Fibroblast of lung (primary cell): ENCODE measurements at regions not wholly inside any gene's neighbourhood (a gene's known extent, or its start where the extent isn't known, plus 50 kb on each side); places are given as distances from the start of the nearest gene placed in this dataset.

Source experiments
- DNase-seq, 2 donors: peaks; one replicate each; pipeline versions ENCODE4 v3.0.0 to v3.0.0-alpha.2; 2010; ENCODE audit warnings: low read depth in 2 of 2
- H2AFZ ChIP-seq: 2 replicates; pipeline ENCODE4 v1.5.1; 2012; ENCODE audit warnings: low read length, control low read depth, inconsistent platforms
- H3K27ac ChIP-seq: 2 replicates; pipeline ENCODE4 v1.5.1; 2011; ENCODE audit warnings: low read length, control low read depth; ENCODE audit not compliant: insufficient read depth
- H3K27me3 ChIP-seq: 2 replicates; pipeline ENCODE4 v1.5.1; 2011; ENCODE audit warnings: mild to moderate bottlenecking, low read length; ENCODE audit not compliant: control insufficient read depth, insufficient read depth
- H3K36me3 ChIP-seq: 2 replicates; pipeline ENCODE4 v1.5.1; 2011; ENCODE audit warnings: low read length; ENCODE audit not compliant: control insufficient read depth, insufficient read depth
- H3K4me1 ChIP-seq: 2 replicates; pipeline ENCODE4 v1.5.1; 2011; ENCODE audit warnings: low read length; ENCODE audit not compliant: control insufficient read depth, insufficient read depth; ENCODE audit errors: extremely low read depth
- H3K4me2 ChIP-seq: 2 replicates; pipeline ENCODE4 v1.5.1; 2011; ENCODE audit warnings: low read length, control low read depth; ENCODE audit not compliant: insufficient read depth; ENCODE audit errors: extremely low read depth
- H3K4me3 ChIP-seq, 4 experiments: fragments of 200-600 bp in 1 of 4; sonication (generic) in 1 of 4; replicated peaks in 1 of 4; 2 replicates each; pipeline ENCODE4 v1.5.1; 2011 to 2016; ENCODE audit warnings: low read length in 4 of 4, low read depth in 3 of 4, mild to moderate bottlenecking in 3 of 4, control low read depth in 2 of 4, inconsistent platforms in 1 of 4, mixed read lengths in 1 of 4; ENCODE audit not compliant: insufficient read depth in 1 of 4; ENCODE audit errors: control extremely low read depth in 1 of 4
- H3K79me2 ChIP-seq: 2 replicates; pipeline ENCODE4 v1.5.1; 2012; ENCODE audit warnings: mild to moderate bottlenecking, low read length, inconsistent platforms; ENCODE audit not compliant: control insufficient read depth, insufficient read depth
- H3K9ac ChIP-seq: 2 replicates; pipeline ENCODE4 v1.5.1; 2011; ENCODE audit warnings: mild to moderate bottlenecking, low read length, control low read depth; ENCODE audit not compliant: insufficient read depth
- H3K9me3 ChIP-seq: 2 replicates; pipeline ENCODE4 v1.5.1; 2012; ENCODE audit warnings: low read depth, low read length; ENCODE audit not compliant: control insufficient read depth, insufficient read depth
- H4K20me1 ChIP-seq: 2 replicates; pipeline ENCODE4 v1.5.1; 2011; ENCODE audit warnings: low read length; ENCODE audit not compliant: control insufficient read depth, insufficient read depth; ENCODE audit errors: extremely low read depth
- EZH2 ChIP-seq: IDR thresholded peaks from 2 replicates; pipeline ENCODE4 v1.5.1; 2012; ENCODE audit warnings: low read length, control low read depth, mild to moderate bottlenecking; ENCODE audit errors: missing control alignments
- TF ChIP-seq, protein P1 (sequence below), 2 donors: IDR thresholded peaks in 1 of 2; conservative IDR thresholded peaks in 1 of 2; 1 replicate in 1 of 2; 2 replicates in 1 of 2; pipeline ENCODE4 v1.5.1; 2011 to 2012; ENCODE audit warnings: low read length in 2 of 2, control low read depth in 1 of 2, inconsistent platforms in 1 of 2, low read depth in 1 of 2, mild to moderate bottlenecking in 1 of 2

DNA sequence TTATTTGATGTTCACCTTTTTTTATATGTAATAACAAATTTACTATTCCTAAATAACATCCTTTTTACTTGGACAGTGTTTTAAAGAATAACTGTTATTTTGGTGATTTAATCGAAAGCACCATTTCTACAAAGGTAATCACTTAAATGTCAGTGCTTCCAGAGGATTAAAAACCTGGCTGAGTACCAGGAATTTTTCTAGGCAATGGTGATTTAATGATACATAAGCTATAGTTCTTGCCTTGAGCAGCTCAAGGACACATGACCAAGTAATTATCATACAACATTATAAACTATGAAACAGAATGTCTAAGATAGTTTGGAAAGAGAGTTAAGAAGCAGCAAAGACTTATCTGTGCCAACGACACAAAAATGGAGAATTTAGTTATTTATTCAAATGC is 1291.9 kb upstream of the TENM3 start:
- TF ChIP-seq, protein P1, sequence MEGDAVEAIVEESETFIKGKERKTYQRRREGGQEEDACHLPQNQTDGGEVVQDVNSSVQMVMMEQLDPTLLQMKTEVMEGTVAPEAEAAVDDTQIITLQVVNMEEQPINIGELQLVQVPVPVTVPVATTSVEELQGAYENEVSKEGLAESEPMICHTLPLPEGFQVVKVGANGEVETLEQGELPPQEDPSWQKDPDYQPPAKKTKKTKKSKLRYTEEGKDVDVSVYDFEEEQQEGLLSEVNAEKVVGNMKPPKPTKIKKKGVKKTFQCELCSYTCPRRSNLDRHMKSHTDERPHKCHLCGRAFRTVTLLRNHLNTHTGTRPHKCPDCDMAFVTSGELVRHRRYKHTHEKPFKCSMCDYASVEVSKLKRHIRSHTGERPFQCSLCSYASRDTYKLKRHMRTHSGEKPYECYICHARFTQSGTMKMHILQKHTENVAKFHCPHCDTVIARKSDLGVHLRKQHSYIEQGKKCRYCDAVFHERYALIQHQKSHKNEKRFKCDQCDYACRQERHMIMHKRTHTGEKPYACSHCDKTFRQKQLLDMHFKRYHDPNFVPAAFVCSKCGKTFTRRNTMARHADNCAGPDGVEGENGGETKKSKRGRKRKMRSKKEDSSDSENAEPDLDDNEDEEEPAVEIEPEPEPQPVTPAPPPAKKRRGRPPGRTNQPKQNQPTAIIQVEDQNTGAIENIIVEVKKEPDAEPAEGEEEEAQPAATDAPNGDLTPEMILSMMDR (conservative IDR thresholded peaks at IDR 0.05 in 1 of 2, IDR thresholded peaks at IDR 0.05 in 1 of 2; ENCODE audit: low read depth in 1 of 2, low read length in 2 of 2) = no peak
- TF ChIP-seq EZH2 = no peak
- Histone ChIP-seq H3K4me2 (no peak overlapping the region), H3K9ac (no peak overlapping the region), H3K4me1 (no peaks in the 10 kb centered on the region), H2AFZ (no peak overlapping the region), H3K4me3 (no peak overlapping the region), H4K20me1 (no peaks in the 10 kb centered on the region), H3K27ac (no peak overlapping the region), H3K27me3 (no peaks in the 10 kb centered on the region), H3K9me3 (no peaks in the 10 kb centered on the region), H3K79me2 (no peaks in the 10 kb centered on the region), H3K36me3 (no peaks in the 10 kb centered on the region)
- DNase-seq = no peak

DNA sequence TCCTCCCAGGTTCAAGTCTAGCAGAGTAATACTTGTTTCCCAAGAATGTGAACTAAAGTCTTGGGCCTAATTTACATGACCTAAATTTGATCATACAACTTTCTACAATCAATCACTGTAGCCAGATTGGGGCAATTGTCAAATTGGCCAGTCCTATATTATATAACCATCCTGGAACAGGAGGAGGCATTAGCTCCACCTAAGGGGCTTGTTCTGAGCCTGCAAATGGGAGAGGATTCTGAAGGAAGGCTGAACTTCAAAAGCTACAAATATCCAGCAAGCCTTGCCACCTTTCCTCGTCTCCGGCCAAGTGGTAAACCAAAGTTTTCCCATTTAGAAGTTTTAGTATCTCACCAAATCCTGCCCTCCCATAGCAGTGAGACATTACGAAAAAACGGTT is 1289.6 kb upstream of the TENM3 start:
- no peaks in the 10 kb centered on the region for H3K79me2 ChIP-seq
- H3K4me2 ChIP-seq = no peak overlapping the region
- no peaks in the 10 kb centered on the region for H3K4me1 ChIP-seq
- no peaks in the 10 kb centered on the region for H3K27me3 ChIP-seq
- no peak overlapping the region for H3K9ac ChIP-seq
- no peak overlapping the region for H3K27ac ChIP-seq
- no peaks in the 10 kb centered on the region for H4K20me1 ChIP-seq
- no peaks in the 10 kb centered on the region for H3K36me3 ChIP-seq
- TF ChIP-seq, protein P1 (conservative IDR thresholded peaks at IDR 0.05 in 1 of 2, IDR thresholded peaks at IDR 0.05 in 1 of 2; ENCODE audit: low read depth in 1 of 2, low read length in 2 of 2) = peak in 1 of 2 donors; percentile 14
- TF ChIP-seq EZH2 = no peak
- no peak overlapping the region for H2AFZ ChIP-seq
- no peak for DNase-seq
- H3K9me3 ChIP-seq = no peaks in the 10 kb centered on the region
- H3K4me3 ChIP-seq = no peak overlapping the region

DNA sequence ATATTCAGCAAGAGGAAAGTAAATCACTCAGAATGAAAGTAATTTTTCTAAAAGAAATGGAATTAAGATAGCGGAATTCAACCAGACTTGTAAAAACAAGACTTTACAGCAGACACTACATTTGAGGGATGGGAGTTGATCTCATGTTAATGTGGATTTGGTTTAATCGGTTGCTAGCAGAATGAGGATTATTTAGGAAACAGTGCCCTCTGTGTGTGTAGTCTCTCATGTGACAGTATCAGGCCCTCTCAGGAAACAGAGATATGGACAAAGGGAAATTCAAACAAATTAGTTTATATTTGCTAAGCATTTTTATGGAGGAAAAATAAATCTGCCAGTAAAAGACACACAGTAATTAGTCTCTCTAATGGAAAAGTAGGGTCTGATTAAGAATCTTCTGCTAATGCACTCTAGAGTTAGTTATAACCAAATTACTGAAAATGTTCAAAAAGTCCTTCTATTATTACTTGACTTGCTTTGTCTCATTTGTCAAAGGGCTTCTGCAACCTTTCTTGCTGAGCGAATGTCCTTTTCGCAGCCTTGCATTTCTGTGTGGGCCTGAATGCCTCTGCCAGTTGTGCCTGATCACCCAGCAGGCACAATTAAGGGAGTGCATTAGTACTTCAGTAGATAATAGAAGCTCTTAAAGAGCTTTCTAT is 1282.3 kb upstream of the TENM3 start:
- H3K79me2 ChIP-seq = no peaks in the 10 kb centered on the region
- no peaks in the 10 kb centered on the region for H3K27me3 ChIP-seq
- H3K9ac ChIP-seq = no peak overlapping the region
- H3K4me3 ChIP-seq = no peak overlapping the region
- no peaks in the 10 kb centered on the region for H4K20me1 ChIP-seq
- no peak overlapping the region for H3K4me2 ChIP-seq
- H3K27ac ChIP-seq = no peak overlapping the region
- H2AFZ ChIP-seq = no peak overlapping the region
- no peaks in the 10 kb centered on the region for H3K36me3 ChIP-seq
- DNase-seq = peak; percentile 3 to 16
- no peak for TF ChIP-seq EZH2
- TF ChIP-seq, protein P1 (conservative IDR thresholded peaks at IDR 0.05 in 1 of 2, IDR thresholded peaks at IDR 0.05 in 1 of 2; ENCODE audit: low read depth in 1 of 2, low read length in 2 of 2) = peak in 1 of 2 donors; percentile 19
- H3K4me1 ChIP-seq = no peaks in the 10 kb centered on the region
- no peaks in the 10 kb centered on the region for H3K9me3 ChIP-seq
